ENCODE measurements at regions not wholly inside any gene's neighbourhood (a gene's known extent, or its start where the extent isn't known, plus 50 kb on each side); places are given as distances from the start of the nearest gene placed in this dataset.

DNA sequence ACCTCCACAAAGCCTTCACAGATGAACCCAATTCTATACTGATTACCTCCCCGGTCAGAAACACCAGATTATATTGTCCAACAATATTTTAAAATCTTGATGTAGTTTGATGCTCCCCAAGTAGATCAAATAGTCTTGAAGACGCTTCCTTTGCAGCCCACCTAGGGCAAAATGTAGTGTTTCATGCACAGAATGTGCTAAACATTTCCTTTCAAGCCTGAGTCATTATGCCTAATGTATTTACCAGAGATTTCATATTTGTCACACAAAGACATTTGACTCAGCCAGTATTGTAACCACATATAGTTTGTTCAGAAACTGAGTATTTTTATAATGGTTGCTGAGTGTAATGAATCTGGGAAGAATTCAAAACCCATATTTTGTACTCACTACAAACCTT, 1396.8 kb downstream of the LRRC4C start:
- DNase-seq (ENCODE audit: low read depth): no peak

DNA sequence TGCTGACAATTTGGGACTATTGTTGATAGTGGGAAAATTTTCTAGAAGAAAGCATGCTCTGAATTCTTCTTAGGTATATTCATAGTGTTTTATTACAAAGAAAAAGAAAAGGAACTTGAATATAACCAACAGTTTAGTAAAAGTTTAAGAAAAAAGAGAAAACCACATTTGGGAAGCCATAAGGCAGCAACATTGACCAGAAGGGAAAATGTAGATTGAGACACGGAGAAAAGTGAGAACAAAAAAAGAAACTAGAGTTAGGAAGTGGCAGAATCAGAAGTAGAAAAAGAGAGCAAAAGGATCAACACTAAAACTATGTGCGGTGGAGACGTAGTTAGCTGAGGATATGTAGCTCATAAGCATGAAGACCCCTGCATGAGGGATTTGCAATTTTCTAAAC, 1398.2 kb downstream of the LRRC4C start:
- no peak for DNase-seq (ENCODE audit: low read depth)

DNA sequence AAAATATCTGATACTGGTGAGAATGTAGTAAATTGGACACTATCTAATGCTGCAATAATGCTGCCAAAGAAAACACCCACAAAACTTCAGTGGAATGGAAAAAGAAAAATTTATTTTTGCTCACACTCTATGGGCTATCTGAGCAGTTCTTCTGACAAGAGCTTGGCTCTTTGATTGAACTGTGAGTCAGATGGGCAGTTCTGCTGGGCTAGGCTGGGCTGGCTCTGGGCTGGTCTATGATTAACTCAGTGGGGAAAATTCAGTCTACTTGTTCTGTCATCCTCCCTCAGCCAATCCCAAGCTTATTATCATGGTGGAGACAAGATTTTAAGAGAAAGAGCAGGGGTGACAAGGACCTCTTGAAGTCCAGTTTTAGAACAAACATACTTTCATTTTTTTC, 1404.8 kb downstream of the LRRC4C start:
- no peak for DNase-seq (ENCODE audit: low read depth)

DNA sequence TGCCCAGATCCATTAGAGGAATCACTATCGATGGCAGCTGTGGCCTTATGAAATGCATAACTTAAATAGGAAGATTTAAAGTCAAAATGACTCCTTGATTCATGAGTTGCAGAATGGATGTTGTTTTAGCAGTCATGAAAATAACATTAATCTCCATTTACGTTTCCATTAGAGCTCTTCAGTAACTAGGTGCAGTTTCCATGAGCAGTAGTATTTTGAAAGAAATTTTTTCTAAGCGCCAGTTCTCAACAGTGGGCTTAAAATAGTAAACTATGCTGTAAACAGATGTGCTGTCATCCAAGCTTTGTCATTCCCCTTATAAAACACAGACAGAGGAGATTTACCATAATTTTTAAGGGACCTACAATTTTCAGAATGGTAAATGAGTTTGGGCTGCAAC, 1414.1 kb downstream of the LRRC4C start:
- DNase-seq (ENCODE audit: low read depth): no peak

DNA sequence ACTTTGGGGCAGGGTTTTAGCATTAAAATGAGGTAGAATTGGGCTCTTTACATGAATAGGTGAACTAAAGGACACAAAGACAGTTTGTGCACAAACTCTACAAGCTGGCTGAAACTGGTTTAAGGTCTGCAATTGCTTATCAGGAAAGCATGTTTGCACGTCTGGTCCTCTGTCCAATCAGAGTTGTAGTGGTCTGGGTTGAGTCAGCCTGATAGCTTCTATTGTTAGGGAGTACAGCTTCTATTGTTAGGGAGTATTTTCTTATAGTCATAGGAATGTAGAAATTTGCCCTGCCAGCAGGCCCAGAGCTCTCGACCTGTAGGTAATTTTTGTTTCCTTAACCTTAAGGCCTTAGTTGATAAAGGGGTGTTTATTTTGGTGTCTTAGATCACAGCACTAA, 1422.4 kb downstream of the LRRC4C start:
- DNase-seq (ENCODE audit: low read depth): no peak

DNA sequence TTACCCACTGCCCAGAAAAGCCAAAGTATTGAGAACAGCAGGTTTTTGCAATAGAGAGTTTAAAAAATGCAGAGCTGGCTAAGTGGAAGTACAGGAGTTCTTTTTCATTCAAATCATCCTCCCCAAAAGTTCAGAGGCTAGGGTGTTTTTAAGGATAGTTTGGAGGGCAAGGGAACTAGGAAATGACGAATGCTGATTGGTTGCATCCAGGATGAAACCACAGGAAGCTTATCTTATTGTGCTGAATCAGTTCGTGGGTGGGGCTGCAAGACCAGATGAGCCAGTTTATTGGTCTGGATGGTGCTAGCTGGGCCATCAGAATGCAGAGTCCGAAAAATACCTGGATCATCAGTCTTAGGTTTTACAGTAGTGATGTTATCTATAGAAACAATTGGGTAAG, 1427.1 kb downstream of the LRRC4C start:
- DNase-seq (ENCODE audit: low read depth): peak; percentile 29

DNA sequence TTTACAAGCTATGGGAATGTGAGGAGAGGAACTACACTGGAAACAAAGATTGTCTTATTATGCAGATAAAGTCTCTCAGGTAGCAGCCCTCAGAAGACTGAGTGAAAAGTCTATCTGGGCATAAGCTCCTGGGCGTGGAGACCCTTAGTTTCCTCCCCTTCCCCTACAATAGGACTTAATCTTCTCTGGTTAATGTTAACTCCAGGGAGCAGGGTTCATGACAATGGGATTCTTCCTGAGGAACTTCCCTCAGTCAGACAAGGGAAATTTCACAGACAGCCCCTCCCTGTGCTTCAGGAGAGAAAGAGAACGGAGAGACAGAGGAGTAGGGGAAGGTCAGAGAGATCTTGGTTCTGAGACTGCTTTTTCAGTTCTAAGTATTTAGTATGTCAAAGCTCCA, 1428.6 kb downstream of the LRRC4C start:
- DNase-seq (ENCODE audit: low read depth): no peak

DNA sequence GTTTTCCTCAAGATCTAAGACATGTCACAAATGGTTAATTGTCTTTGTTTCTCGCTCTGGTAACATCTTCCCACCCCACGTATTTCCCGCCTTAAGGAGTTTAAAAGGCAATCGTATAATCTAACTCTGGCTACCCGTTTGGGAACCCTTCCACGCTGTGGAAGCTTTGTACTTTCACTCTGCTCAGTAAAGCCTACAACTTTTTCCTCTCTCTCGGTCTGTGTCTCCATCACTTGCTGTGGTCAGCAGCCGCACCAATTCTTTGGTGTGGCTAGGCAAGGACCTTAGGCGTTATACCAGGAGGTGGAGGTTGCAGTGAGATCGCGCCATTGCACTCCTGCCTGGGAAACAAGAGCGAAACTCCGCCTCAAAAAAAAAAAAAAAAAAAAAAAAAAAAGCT, 1430.1 kb downstream of the LRRC4C start:
- no peak for DNase-seq (ENCODE audit: low read depth)

DNA sequence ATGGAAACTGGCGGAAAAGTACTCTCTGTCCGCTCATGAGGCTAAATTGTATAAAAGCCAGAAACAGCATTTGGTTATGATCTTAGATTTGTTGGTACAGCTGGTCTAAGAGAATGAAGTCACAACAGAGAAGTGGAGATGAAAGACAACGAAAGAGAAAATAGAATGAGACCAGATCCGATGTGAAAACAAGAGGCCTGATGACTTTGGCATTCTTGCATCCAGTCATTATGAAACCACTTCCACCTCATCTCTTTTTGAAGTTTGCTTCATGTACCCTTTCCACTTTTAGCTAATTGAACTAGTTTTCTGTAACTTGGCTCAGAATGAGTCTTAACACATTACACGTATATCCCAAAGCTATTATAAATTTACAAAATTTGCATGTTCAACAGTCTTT, 1431.7 kb downstream of the LRRC4C start:
- DNase-seq (ENCODE audit: low read depth): no peak

DNA sequence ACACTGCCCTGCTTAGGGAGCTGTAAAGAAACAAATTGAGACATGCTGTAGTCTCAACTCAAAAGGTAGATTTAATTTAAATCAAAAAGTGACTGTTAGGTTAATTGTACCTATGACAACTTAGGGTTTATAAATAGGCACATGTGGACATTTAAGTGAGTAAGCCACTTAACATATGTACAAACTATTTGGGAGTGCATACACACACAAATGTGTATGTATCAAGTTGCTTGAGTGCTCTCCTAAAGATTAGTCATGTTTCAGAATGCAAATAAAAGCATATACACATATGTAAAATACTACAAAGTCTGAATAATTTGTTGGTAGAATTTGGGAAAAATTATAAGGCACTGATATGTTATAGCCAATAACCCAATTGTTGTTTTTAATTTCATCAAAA, 1435.7 kb downstream of the LRRC4C start:
- DNase-seq (ENCODE audit: low read depth): no peak

DNA sequence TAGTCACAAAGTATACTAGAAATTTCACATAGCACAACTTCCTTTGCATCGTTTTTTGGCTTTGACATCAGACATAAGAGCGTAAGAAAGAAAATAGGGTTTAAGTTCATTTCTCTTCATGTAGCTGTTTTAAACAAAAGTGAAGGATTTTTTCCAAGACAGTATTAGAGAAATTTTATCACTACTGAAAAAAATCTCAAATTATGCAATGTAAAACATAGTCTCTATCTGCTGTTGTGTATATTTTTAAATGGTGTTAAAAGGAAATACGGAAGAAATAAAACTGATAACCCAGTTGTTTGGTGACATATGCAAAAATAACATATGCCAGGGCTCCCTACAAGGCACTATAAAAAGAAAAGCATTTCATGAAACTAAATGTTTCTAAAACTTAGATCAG, 1449.4 kb downstream of the LRRC4C start:
- DNase-seq (ENCODE audit: low read depth): no peak

DNA sequence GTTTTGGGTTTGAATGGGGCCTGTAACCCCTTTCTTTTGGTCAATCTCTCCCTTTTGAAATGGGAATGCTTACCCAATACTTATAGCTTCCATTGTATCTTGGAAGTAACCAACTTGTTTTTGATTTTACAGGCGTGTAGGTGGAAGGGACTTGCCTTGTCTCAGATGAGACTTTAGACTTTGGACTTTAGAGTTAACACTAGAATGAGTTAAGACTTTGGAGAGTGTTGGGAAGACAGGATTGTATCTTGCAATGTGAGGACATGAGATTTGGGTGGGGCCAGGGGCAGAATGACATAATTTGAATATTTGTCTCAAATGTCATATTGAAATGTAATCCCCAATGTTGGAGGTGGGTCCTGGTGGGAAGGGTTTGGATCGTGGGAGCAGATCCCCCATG, 1466.9 kb downstream of the LRRC4C start:
- no peak for DNase-seq (ENCODE audit: low read depth)

DNA sequence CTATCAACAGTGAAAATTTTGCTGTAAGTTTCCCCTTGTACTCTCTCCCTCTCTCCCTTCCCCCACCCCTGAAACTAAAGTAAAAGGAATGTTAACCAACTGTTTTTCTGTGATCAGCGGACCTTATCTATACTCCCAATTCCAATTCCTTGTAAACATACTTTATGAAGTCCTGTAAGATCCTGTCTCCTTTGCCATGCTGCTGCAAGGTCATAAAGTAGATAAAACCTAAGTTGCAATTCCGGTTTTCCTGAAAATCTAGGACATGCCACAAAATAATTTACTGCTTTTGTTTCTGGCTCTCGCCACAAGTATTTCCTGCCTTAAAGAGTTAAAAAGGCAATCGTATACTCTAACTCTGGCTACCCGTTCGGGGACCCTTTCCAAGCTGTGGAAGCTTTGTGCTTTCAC, 1469.0 kb downstream of the LRRC4C start:
- no peak for DNase-seq (ENCODE audit: low read depth)

DNA sequence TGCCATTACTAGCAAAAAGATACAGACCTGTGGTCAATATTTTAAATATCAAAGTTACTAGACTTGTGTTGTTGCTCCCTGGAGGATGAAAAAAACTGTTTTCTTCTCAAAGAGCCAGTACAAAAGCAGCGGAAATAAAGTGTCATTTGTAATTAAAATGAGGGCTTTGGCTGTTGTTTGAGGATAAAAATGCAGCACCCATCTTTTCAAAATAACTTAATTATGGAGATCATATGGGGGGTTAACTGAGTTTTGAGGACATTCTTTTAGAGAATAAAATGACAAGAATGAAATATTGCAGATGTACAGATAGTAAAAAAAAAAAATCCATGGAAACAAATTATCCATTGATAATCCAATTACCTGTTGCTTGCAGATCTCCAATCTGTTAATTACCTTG, 1484.4 kb downstream of the LRRC4C start:
- DNase-seq (ENCODE audit: low read depth): no peak

DNA sequence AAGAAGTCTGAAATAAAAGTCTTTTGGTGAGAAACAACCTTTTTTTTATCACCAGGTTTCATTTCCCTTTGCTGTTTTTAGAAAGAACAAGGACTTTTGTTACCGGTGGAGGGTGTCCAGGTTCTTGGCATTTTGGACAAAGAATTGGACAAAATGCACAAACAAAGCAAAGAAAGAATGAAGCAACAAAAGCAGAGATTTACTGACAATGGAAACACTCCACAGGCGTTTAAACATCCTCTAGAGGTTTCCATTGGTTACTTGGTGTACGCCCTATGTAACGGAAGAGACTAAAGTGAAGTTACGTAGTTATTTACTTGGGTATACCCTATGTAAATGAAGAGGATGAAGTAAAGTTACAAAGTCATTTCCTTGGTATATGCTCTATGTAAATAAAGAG, 1487.0 kb downstream of the LRRC4C start:
- no peak for DNase-seq (ENCODE audit: low read depth)

DNA sequence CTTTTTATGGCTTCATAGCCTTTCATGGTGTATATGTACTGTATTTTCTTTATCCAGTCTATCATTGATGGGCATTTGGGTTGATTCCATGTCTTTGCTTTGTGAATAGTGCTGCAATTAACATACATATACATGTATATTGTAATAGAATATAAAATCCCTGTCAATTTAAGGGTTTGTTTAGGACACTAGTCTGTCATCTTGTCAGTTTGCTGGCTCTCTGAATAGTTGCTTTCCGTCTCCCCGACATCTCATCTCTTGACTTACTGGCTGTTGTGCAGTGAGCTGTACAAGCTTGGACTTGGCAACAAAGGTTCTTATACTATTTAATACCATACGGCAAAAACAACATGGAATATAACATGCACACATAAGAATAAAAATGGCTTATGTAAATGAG, 1487.5 kb downstream of the LRRC4C start:
- DNase-seq (ENCODE audit: low read depth): no peak

DNA sequence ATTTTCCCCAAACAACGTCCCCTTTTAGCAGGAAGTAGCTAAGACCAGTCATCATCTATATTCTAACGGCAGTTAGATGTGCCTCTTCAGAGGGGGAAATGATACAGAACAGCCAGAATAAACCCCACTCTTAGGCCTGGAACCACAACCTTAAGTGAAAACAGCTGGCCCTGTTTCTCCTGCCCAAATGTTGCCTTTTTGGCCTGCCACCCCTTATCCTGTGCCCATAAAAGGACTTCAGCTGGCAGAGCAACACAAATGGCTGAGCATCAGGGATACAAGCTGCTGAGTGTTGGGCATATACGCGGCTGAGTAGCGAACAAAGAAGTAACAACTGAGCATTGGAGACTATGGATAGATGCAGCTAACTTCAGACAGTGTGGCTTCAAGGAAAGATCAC, 1491.4 kb downstream of the LRRC4C start:
- DNase-seq (ENCODE audit: low read depth): no peak

DNA sequence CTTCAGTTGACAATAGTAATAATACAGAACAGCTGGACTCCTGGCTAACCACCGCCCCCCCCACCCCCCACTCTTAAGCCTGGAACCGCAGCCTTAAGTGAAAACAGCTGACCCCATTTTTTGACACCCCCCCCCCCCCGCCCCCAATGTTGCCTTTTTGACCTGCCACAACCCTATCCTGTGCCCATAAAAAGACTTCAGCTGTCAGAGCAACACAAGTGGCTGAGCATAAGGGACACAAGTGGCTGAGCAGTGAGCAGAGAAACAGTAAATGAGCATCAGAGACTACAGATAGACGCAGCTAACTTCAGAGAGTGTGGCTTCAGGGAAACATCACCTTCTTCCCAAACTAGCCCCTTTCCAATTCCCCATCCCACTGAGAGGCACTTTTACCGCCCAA, 1493.8 kb downstream of the LRRC4C start:
- no peak for DNase-seq (ENCODE audit: low read depth)

DNA sequence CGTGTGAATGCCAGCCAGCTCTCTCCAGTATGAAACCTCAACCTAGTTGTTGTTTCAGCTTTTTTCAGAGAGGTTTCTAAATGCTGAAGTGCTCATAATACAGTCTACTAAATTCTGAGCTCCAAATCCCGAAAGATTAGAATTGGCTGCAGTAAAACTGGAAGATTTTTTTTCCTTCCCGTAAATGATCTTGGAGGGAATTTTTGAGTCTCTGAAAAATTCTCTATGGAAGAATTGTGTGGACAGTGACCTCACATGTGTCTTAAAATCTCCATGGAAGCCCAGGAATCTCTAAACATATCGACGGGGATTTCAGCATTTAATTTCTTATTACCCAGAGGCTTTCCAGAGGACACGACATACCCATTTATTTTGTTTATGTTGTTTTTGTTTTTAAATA, 1499.2 kb downstream of the LRRC4C start:
- no peak for DNase-seq (ENCODE audit: low read depth)

DNA sequence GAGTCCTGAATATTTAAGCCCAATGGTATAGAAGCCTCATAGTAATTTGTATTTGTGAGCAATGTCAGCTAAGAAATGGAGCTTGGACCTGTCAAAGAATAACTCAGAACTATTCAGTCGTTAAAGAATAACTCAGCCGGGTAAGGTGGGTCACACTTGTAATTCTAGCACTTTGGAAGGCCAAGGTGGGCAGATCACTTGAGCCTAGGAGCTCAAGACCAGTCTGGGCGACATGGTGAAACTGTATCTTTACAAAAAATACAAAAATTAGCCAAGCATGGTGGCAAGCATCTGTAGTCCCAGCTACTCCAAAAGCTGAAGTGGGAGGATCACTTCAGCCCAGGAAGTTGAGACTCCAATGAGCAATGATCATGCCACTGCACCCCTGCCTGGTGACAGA, 1526.5 kb downstream of the LRRC4C start:
- no peak for DNase-seq (ENCODE audit: low read depth)

DNA sequence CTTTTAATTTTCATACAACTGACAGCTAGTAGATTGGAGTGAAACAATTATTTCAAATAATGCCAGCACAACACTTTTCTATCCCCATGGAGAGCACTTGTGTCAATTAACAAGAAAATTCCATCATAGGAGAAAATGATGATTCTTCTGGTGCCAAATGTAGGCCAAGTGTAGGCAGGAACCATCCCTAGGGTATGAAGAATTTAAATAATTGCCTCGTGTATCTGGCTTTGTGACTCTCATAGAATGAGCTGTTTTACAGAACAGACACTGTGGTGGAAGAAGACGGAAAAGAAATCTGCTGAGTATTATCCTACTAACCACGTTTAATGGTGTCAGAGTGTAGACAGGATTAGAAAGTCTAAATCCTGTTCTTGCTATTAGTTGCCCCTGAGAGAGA, 1542.2 kb downstream of the LRRC4C start:
- DNase-seq (ENCODE audit: low read depth): no peak

DNA sequence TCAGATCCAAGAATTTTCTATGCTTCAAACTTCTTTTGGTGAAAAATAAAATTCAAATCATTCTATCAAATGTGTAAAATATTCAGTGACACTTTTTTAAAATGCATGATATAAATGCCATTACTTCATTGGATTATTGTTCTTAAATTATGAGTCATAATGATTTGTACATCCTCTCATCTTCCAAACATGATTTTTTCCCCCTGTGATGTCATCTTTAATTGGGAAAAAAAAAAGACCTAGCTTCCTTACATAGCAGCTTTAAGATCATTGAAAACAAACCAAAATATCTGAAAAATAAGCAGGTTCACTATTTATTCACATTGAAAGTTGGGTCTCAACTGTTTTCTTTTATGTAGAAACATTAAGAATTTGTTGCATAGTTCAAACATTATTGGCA, 1549.4 kb downstream of the LRRC4C start:
- DNase-seq (ENCODE audit: low read depth): no peak

DNA sequence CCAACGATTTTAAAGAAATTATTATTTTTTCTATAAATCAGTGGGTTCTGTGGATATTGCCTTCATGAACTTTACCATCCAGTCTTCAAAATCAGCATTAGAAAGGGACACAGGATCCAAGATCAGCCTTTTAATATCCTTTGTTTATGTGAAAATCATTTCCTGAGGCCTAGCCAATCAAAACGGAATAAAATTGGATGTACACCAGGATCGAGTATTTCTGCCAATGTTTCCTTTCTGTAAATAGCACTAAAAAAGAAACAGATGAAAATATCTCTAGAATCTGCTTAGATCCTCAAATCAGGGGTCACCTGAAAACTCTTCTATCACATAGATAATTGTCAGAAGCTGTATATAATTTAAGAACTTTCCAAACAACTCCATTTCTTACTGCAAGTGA, 1598.5 kb downstream of the LRRC4C start:
- no peak for DNase-seq (ENCODE audit: low read depth)

DNA sequence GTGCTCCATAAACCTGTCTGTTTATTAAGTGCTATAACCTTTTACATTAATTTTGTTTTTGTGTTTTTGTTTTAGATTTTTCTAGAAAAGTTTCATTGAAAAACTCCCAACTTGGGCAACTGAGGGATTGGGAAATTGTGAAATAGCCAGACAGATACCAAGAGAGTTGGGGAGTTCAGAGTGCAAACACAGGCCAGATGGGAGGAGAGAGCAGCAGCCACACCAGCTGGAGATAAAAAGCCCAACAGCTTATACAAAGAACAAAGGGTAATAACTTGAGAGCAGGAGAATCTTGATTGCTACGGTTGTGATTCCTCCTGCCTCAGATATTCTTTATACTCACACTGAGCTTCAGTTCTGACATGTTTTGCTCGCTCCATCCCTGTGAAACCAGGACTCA, 1642.2 kb downstream of the LRRC4C start:
- DNase-seq (ENCODE audit: low read depth): no peak

DNA sequence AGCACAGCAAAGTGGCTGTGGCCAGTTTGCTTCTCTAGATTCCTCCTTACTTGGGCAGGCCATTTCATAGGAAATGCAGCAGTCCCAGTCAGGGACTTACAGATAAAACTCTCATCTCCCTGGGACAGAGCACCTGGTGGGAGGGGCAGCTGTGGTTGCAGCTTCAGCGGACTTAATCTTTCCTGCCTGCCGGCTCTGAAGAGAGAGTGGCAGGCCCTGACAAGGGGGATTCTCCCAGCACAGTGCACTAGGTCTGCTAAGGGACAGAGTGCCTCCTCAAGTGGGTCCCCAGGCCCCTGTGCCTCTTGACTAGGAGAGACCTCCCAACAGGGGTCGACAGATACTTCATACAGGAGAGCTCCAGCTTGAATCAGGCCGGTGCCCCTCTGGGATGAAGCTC, 1649.1 kb downstream of the LRRC4C start:
- DNase-seq (ENCODE audit: low read depth): peak; percentile 39

All from CMK (cell line).